GM19324 (cell line): ENCODE measurements at regions not wholly inside any gene's neighbourhood (a gene's known extent, or its start where the extent isn't known, plus 50 kb on each side); places are given as distances from the start of the nearest gene placed in this dataset.
"Not testable (repeated sequence)": the region's sequence is repeated elsewhere in the genome, so short reads cannot be mapped to it uniquely, and the experiment has no call there.

ENCODE experiments used
- ATAC-seq: cut with Tn5 transposase; IDR thresholded peaks from one replicate; pipeline ENCODE4 v1.9.1; 2021; ENCODE audit warnings: mild to moderate bottlenecking, moderate library complexity; ENCODE audit not compliant: unreplicated experiment, low FRiP score

DNA sequence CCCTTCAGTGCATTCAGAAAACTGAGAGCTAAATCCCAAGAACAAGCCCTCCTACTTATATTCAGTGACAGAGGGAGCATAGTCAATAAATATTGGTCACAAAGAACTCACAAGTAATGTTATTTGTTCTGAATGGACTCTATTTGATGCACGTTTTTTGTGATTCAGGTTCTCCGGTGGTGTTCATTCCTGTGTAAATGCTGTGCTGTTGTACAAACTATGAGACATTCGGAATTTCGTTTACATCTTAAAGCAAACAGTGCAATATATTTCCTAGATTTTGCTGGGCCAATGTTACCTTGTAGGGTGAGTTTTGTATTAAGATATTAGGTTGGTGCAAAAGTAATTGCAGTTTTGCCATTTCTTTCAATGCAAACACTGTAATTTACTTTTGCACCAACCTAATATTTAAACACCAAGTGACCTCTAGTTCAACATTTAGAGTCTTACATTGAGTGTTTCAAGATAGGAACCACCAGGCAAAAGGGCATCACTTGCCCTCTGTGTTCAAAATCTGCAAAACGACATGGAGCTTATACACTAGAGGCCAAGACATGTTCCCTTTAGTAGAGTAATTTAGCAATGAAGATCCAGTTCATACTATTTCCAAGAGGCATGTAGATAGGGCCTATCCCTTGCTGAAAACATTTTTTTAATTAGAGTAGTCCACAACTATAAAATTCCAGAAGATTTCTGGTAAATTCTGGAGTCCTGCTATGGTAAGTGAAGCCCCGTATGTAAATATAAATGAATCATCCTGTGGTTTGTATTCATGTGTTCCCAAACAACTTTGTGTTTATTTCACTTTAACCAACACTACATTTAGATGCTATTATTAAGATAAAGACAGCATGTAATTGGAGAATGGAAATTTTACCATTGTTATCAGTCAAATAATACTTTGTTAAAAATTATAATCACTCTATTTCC lies 444.0 kb upstream of the PTGER4 start:
- ATAC-seq: no peak

- no peak for ATAC-seq
Measured at GRCh38 chr5:40233268-40233667, 446.4 kb upstream of the PTGER4 start.

DNA sequence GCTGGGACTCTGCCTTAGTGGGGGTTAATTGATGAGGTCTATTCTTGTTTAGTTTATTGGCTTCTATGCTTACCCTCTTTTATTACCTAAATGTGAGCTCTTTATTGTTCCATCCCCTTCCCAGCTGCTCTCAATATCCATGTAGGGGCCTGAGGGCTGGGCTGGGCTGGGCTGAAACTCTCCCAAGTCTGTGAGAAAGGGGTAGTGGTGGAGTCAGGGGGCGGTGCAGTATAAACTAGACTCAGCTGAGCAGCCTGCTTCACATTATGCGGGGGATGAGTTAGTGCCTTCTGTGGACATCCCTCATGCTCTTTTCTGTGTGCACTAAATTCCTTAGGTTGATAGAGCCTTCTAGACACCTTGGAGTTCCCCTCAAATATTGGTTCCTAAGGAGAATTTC lies 451.8 kb upstream of the PTGER4 start:
- no peak for ATAC-seq

GRCh38 chr5:40227366-40227765 lies 452.3 kb upstream of the PTGER4 start:
- ATAC-seq: no peak

GRCh38 chr5:40226906-40227305 lies 452.8 kb upstream of the PTGER4 start:
- ATAC-seq: no peak

DNA sequence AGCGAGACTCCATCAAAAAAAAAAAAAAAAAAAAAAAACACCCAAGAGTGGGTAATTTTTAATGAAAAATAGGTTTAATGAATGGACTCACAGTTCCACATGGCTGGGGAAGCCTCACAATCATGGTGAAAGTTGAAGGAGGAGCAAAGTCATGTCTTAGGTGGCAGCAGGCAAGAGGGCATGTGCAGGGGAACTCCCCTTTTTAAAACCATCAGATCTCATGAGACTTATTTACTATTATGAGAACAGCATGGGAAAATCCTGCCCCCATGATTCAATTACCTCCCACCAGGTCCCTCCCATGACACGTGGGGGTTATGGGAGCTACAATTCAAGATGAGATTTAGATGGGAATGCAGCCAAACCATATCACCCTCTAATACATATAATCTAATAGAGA lies 454.6 kb upstream of the PTGER4 start:
- not testable (repeated sequence) for ATAC-seq

DNA sequence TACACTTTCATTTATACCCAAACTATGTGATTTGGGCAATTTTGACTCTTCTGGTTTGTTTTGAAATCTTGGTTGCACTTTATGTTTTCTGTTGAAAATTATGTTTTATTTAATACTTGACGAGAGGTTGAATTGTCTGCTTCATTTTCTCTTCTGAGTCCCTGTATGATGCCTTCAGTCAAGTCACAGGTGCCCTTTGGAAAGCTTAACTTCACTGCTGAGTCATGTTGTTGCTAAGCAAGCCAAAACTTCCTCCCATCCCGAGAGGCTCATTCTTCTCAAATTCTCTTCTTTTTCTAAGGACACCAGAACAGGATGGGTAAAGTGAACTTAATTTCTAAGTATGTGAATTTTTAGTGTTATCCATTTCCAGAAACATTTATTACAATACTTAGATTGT lies 455.3 kb upstream of the PTGER4 start:
- no peak for ATAC-seq

DNA sequence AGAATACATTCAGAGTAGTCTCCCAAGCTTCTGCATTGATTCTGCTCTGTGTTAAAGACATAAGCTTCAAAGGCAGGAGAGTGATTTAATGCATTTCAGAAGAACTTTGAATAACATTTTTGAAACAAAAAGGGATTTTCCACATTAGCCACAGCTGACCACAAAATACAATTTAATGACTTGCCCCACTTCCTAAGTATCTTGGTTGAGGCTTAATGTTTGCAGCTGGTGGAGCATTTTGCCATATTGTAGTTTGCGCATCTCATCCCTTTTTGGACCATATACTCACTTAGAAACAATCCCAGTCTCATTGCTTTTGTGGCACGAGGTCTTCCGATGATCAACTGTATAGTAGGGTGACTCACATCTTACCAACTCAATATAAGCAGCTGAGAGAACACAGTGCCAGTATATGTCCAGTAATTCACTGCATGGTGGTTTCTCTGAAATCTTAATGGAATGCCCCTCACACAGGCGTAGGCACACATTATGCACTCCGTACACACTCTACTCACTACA lies 455.8 kb upstream of the PTGER4 start:
- ATAC-seq: no peak

DNA sequence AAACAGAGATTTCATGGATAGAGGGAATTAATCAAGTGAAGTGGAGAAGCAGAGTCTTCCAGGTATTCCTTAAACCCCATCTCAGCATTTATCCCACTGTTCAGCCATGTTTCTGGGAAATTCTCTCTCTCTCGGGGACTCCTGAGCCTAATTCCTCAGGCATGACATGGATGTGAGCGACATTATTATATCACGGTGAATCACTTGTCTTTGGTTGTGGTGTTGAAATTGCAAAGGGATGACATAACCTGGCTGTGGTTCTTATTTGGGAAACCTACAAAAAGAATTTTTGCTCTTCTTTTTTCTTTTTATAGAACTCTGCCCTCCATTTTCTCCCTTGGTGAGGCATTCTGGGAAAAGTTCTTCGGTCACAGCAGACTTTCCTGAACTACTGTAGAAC lies 457.9 kb upstream of the PTGER4 start:
- ATAC-seq: no peak

GRCh38 chr5:40221255-40221654 lies 458.5 kb upstream of the PTGER4 start:
- no peak for ATAC-seq

DNA sequence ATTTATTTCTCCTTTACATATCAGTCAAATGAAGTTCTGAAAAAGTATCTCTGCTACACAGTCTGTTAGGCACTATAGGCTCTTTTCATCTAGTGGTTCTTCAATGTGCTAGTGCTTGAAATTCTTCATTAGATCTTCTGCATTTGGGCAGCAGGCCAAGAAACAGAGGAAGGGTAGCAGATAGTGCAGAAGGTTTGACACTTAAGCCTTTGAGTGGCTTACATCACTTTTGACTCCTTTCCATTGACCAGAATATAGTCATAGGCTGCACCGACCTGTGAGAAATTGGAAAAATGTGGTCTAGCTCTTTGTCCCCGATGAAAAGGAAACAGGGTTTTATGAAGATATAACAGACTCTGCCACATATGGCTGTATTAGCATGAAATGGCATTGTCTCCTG lies 459.5 kb upstream of the PTGER4 start:
- no peak for ATAC-seq

- no peak for ATAC-seq
Measured at GRCh38 chr5:40217553-40217952, 462.2 kb upstream of the PTGER4 start.

- no peak for ATAC-seq
Measured at GRCh38 chr5:40210694-40211093, 469.0 kb upstream of the PTGER4 start.

DNA sequence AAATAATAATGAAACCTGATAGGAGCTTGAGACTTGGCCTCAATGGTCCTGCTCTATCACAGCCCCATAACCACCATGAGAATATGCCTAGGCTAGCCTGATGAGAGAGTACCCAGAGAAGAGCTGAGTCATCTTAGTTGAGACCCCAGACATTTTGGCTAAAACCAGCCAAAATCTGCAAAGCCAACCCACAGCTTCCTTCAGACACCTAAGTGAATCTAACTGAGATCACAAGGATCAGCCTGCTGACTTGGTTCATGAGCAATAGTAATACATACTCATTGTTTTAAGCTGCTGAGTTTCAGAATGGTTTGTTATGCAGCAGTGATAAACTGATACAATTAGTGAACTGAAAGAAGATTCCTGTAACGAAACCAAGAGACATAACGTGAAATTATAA lies 473.7 kb upstream of the PTGER4 start:
- ATAC-seq: no peak

DNA sequence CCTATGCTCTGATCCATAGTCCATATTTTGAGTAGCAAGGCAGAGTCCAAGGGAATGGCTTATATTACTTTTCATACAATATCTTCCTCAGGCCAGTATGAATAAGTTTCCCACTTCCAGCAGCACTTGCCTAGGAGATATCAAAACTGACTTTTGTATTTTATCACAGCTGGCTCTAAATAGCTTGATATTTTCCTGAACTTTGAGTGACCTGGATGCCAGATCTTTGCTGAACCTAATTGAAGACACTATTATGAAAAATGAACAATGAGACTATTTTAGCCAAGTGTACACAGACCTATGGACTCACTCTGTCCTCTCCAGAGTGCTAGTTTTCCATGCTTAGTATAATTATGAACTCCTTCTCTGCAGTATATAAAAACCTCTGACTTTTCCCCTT lies 475.6 kb upstream of the PTGER4 start:
- ATAC-seq: no peak

- ATAC-seq: no peak
Measured at GRCh38 chr5:40202814-40203440, 476.8 kb upstream of the PTGER4 start.

DNA sequence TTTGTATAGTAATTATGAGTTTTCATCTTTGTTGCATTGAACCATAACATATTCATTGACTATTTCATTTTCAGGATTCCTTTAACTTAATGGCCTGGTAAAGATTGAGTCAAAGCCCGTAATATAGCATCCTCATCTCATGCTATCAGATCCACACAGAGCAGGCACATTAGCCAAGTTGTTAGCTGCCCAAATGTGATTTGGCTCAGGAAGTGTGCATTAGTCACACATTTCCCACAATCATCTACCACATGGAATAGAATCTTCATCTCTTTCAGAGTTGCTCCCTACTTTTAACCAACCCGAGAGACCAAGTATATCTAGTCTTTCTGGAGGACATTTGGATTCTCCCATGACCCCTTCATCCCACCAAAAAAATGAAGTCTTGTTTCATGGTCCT lies 481.0 kb upstream of the PTGER4 start:
- no peak for ATAC-seq

DNA sequence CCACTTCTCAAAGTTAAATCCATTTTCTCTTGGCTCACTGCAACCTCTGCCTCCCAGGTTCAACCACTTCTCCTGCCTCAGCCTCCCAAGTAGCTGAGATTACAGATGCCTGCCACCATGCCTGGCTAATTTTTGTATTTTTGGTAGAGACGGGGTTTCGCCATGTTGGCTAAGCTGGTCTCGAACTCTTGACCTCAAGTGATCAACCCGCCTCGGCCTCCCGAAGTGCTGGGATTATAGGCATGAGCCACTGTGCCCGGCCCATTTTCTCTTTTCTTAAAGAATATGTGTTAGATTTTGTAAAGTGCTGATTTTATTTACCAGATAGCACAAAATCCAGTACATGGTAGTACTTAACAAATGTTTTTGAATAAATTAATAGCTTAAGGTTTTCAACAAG lies 484.1 kb upstream of the PTGER4 start:
- not testable (repeated sequence) for ATAC-seq

- no peak for ATAC-seq
Measured at GRCh38 chr5:40191150-40191549, 488.6 kb upstream of the PTGER4 start.

DNA sequence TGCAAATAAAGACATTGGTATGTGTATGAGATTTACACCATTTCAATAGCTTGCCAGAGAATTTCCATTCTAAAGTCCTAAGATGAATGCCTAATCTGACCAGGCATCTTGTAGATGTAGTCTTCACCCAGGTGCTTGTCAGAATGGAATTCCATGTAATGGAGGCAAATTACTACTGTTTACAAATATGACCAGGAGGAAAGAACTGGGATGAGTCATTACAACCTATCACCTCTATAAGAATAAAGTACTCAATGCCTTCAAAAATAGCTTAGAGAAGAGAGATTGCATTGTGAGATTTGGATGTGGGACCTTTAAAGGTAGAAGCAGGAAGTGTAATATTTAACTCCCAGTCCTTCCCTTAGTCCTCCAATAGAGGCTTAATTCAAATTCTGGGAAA lies 507.0 kb upstream of the PTGER4 start:
- no peak for ATAC-seq

DNA sequence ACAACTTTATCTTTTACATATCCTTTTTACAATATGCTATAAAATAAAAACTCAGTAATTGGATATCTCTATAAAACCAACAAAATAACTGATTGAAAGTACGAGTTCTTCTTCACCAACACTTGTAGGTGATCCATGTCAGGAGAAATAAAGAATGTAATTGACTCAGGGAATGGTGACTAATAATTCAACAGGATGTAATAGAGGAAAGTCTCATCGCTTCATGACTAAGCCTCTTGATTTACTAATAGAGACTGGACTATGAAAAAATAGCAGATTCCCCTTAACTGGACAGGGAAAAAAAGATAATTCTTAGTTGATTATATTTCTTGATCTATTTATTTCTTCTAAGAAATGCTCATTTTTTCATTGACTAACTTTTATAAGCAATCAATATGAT lies 507.7 kb upstream of the PTGER4 start:
- no peak for ATAC-seq

GRCh38 chr5:40167283-40167682 lies 512.4 kb upstream of the PTGER4 start:
- ATAC-seq: no peak
